ENCODE measurements at regions not wholly inside any gene's neighbourhood (a gene's known extent, or its start where the extent isn't known, plus 50 kb on each side); places are given as distances from the start of the nearest gene placed in this dataset.

- CTCF ChIA-PET (ENCODE audit: low intra/inter-chr PET ratio): no interaction called here
- no peak overlapping the region for H3K4me2 ChIP-seq (ENCODE audit: insufficient read depth, low read length)
- H3K9me3 ChIP-seq (replicated peaks; ENCODE audit: control insufficient read depth, insufficient read depth, low read depth, low read length): no peaks in the 10 kb centered on the region
- FAIRE-seq (no peak), ATAC-seq (no peak), DNase-seq (ENCODE audit: extremely low read depth in 1 of 4, low spot score in 3 of 4) (no peak)
- H3K79me2 ChIP-seq (ENCODE audit: control insufficient read depth, insufficient read depth, low read length): no peaks in the 10 kb centered on the region
- H3K27me3 ChIP-seq (ENCODE audit: control insufficient read depth in 2 of 2, insufficient read depth in 2 of 2, low read length in 2 of 2): no peaks in the 10 kb centered on the region
- no peaks in the 10 kb centered on the region for H3K9me1 ChIP-seq (ENCODE audit: control insufficient read depth, insufficient read depth, low read length)
- no TSS peak for BruUV-seq (replicated peaks)
- no peak overlapping the region for H3K9ac ChIP-seq (ENCODE audit: insufficient read depth in 1 of 2, low read depth in 2 of 2, low read length in 2 of 2)
- WGBS (ENCODE audit: insufficient coverage, low coverage, missing lambda C conversion rate): 4% methylated on average over 2 of the region's 2 CpGs
- H4K20me1 ChIP-seq (replicated peaks; ENCODE audit: control insufficient read depth, insufficient read depth, low read length): no peaks in the 10 kb centered on the region
- no peak overlapping the region for H3K4me3 ChIP-seq
- POLR2A ChIA-PET: no interaction called here
- intact Hi-C loops (cut with micrococcal nuclease) (no loop called here), in situ Hi-C loops (cut with MboI) (no loop called here)
- H3K4me1 ChIP-seq (replicated peaks in 1 of 2; ENCODE audit: control insufficient read depth in 2 of 2, insufficient read depth in 2 of 2, low read length in 2 of 2): no peaks in the 10 kb centered on the region
- no peak overlapping the region for H2AFZ ChIP-seq (ENCODE audit: low read depth, low read length)
- no peaks in the 10 kb centered on the region for H3K36me3 ChIP-seq (ENCODE audit: control insufficient read depth, insufficient read depth, low read length)
- no peak overlapping the region for H3K27ac ChIP-seq (ENCODE audit: extremely low read depth, low read depth, low read length)
- TF ChIP-seq, protein P1, sequence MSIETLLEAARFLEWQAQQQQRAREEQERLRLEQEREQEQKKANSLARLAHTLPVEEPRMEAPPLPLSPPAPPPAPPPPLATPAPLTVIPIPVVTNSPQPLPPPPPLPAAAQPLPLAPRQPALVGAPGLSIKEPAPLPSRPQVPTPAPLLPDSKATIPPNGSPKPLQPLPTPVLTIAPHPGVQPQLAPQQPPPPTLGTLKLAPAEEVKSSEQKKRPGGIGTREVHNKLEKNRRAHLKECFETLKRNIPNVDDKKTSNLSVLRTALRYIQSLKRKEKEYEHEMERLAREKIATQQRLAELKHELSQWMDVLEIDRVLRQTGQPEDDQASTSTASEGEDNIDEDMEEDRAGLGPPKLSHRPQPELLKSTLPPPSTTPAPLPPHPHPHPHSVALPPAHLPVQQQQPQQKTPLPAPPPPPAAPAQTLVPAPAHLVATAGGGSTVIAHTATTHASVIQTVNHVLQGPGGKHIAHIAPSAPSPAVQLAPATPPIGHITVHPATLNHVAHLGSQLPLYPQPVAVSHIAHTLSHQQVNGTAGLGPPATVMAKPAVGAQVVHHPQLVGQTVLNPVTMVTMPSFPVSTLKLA (conservative IDR thresholded peaks at IDR 0.05): no peak
- TF ChIP-seq, protein P2, sequence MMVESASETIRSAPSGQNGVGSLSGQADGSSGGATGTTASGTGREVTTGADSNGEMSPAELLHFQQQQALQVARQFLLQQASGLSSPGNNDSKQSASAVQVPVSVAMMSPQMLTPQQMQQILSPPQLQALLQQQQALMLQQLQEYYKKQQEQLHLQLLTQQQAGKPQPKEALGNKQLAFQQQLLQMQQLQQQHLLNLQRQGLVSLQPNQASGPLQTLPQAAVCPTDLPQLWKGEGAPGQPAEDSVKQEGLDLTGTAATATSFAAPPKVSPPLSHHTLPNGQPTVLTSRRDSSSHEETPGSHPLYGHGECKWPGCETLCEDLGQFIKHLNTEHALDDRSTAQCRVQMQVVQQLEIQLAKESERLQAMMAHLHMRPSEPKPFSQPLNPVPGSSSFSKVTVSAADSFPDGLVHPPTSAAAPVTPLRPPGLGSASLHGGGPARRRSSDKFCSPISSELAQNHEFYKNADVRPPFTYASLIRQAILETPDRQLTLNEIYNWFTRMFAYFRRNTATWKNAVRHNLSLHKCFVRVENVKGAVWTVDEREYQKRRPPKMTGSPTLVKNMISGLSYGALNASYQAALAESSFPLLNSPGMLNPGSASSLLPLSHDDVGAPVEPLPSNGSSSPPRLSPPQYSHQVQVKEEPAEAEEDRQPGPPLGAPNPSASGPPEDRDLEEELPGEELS (CRISPR knock-in tag; IDR thresholded peaks at IDR 0.05; ENCODE audit: borderline replicate concordance): no peak
- TF ChIP-seq TRIM25 (IDR thresholded peaks at IDR 0.05; ENCODE audit: borderline replicate concordance) (no peak), OTX1 (CRISPR knock-in tag; IDR thresholded peaks at IDR 0.05) (no peak), HES1 (IDR thresholded peaks at IDR 0.05; ENCODE audit: low read depth) (no peak), RAD21 (CRISPR knock-in tag; conservative IDR thresholded peaks at IDR 0.05 in 1 of 2, IDR thresholded peaks at IDR 0.05 in 1 of 2) (no peak), ETV5 (CRISPR knock-in tag; IDR thresholded peaks at IDR 0.05; ENCODE audit: low read depth) (no peak), YBX1 (IDR thresholded peaks at IDR 0.05) (no peak), ZNF77 (CRISPR knock-in tag; IDR thresholded peaks at IDR 0.05) (no peak), TARDBP (IDR thresholded peaks at IDR 0.05) (no peak), ELK1 (CRISPR knock-in tag; IDR thresholded peaks at IDR 0.05) (no peak), HMGXB4 (CRISPR knock-in tag; IDR thresholded peaks at IDR 0.05) (no peak)
Observed at GRCh38 chr3:95036526-95037021, 973.7 kb downstream of the NSUN3 start.

Data from K562 (cell line).